ENCODE measurements at regions not wholly inside any gene's neighbourhood (a gene's known extent, or its start where the extent isn't known, plus 50 kb on each side); places are given as distances from the start of the nearest gene placed in this dataset.

GRCh38 chr2:108154366-108155061 is 85.3 kb upstream of the SULT1C3 start:
- WGBS, 2 donors = 54 to 55% methylated on average over 6 of the region's 6 CpGs
- TF ChIP-seq CTCF (IDR thresholded peaks at IDR 0.05) (no peak), POLR2A (IDR thresholded peaks at IDR 0.05) (no peak), EP300 (IDR thresholded peaks at IDR 0.05) (no peak)
- no peaks in the 10 kb centered on the region for H3K36me3 ChIP-seq

GRCh38 chr2:108161298-108161697 is 78.5 kb upstream of the SULT1C3 start:
- no peak for DNase-seq (ENCODE audit: low spot score in 2 of 2)

More at GRCh38 chr2:108154366-108155061, 85.3 kb upstream of the SULT1C3 start:
- Histone ChIP-seq H3K9me3 (no peaks in the 10 kb centered on the region), H3K4me1 (no peaks in the 10 kb centered on the region), H3K4me3 (no peak overlapping the region), H3K27me3 (no peaks in the 10 kb centered on the region), H3K27ac (no peak overlapping the region)
- DNase-seq (ENCODE audit: low spot score in 2 of 2) = no peak

GRCh38 chr2:108164318-108164717 is 75.5 kb upstream of the SULT1C3 start:
- H3K4me3 ChIP-seq = no peak overlapping the region
- WGBS, 2 donors = 69 to 74% methylated on average over 2 of the region's 2 CpGs
- TF ChIP-seq CTCF (IDR thresholded peaks at IDR 0.05) (no peak), POLR2A (IDR thresholded peaks at IDR 0.05) (no peak), EP300 (IDR thresholded peaks at IDR 0.05) (no peak)

More at GRCh38 chr2:108161298-108161697, 78.5 kb upstream of the SULT1C3 start:
- Histone ChIP-seq H3K9me3 (no peaks in the 10 kb centered on the region), H3K27me3 (no peaks in the 10 kb centered on the region), H3K4me3 (no peak overlapping the region), H3K4me1 (no peaks in the 10 kb centered on the region), H3K36me3 (no peaks in the 10 kb centered on the region), H3K27ac (no peak overlapping the region)
- 89% methylated on average over 1 of the region's 1 CpG for WGBS, 2 donors
- TF ChIP-seq POLR2A (IDR thresholded peaks at IDR 0.05) (no peak), EP300 (IDR thresholded peaks at IDR 0.05) (no peak), CTCF (IDR thresholded peaks at IDR 0.05) (no peak)

GRCh38 chr2:108165729-108166128 is 74.0 kb upstream of the SULT1C3 start:
- H3K4me3 ChIP-seq = no peak overlapping the region
- no peaks in the 10 kb centered on the region for H3K9me3 ChIP-seq
- H3K27me3 ChIP-seq = no peaks in the 10 kb centered on the region
- H3K27ac ChIP-seq = no peak overlapping the region
- 38 to 40% methylated on average over 4 of the region's 4 CpGs for WGBS, 2 donors
- no peaks in the 10 kb centered on the region for H3K36me3 ChIP-seq
- no peak for DNase-seq (ENCODE audit: low spot score in 2 of 2)
- TF ChIP-seq EP300 (IDR thresholded peaks at IDR 0.05) (no peak), POLR2A (IDR thresholded peaks at IDR 0.05) (no peak), CTCF (IDR thresholded peaks at IDR 0.05) (no peak)
- H3K4me1 ChIP-seq = no peaks in the 10 kb centered on the region

More at GRCh38 chr2:108164318-108164717, 75.5 kb upstream of the SULT1C3 start:
- H3K27ac ChIP-seq = no peak overlapping the region
- no peaks in the 10 kb centered on the region for H3K36me3 ChIP-seq
- no peak for DNase-seq (ENCODE audit: low spot score in 2 of 2)
- no peaks in the 10 kb centered on the region for H3K27me3 ChIP-seq
- no peaks in the 10 kb centered on the region for H3K9me3 ChIP-seq
- H3K4me1 ChIP-seq = no peaks in the 10 kb centered on the region

GRCh38 chr2:108167699-108168098 is 72.1 kb upstream of the SULT1C3 start:
- no peak overlapping the region for H3K4me3 ChIP-seq
- WGBS, 2 donors = 78 to 81% methylated on average over 1 of the region's 1 CpG
- no peak for DNase-seq (ENCODE audit: low spot score in 2 of 2)
- no peaks in the 10 kb centered on the region for H3K9me3 ChIP-seq
- H3K4me1 ChIP-seq = no peaks in the 10 kb centered on the region
- no peak overlapping the region for H3K27ac ChIP-seq
- H3K27me3 ChIP-seq = no peaks in the 10 kb centered on the region
- TF ChIP-seq CTCF (IDR thresholded peaks at IDR 0.05) = no peak
- H3K36me3 ChIP-seq = no peaks in the 10 kb centered on the region

Measured in tibial nerve (tissue), 4 donors.